GM12878 (cell line): ENCODE measurements at regions not wholly inside any gene's neighbourhood (a gene's known extent, or its start where the extent isn't known, plus 50 kb on each side); places are given as distances from the start of the nearest gene placed in this dataset.

ENCODE experiments used
- ATAC-seq: fragments of 200-7000 bp; cut with Tn5 transposase; 3 replicates; pipeline ENCODE4 v1.9.1; 2020; ENCODE audit warnings: mild to moderate bottlenecking, moderate library complexity
- BruUV-seq: library from RNA; stranded (reverse); fragments of 400-500 nt; replicated peaks from 2 replicates; lab custom pipeline; 2021; lab: Mats Ljungman, UMichigan
- CTCF ChIA-PET: fragments of 300-600 bp; sonication (Branson Sonifier 250); formaldehyde crosslinking; extraction: SDS; loops from one replicate; lab custom pipeline; 2021; ENCODE audit warnings: inconsistent platforms; lab: Yijun Ruan, JAX
- POLR2A ChIA-PET: fragments of 350-600 bp; formaldehyde crosslinking; extraction: SDS; loops from one replicate; lab custom pipeline; 2021; ENCODE audit warnings: inconsistent platforms; lab: Charles Lee
- RAD21 ChIA-PET: fragments of 300-600 bp; sonication (Branson Sonifier 250); formaldehyde crosslinking; loops from one replicate; lab custom pipeline; 2023; ENCODE audit warnings: antibody characterized with exemption; ENCODE audit not compliant: unreplicated experiment; lab: Charles Lee
- SMC1A ChIA-PET: fragments of 300-600 bp; sonication (Branson Sonifier 250); formaldehyde crosslinking; loops from one replicate; lab custom pipeline; 2023; ENCODE audit not compliant: unreplicated experiment, uncharacterized antibody; lab: Charles Lee
- DNase-seq: peaks from one replicate; pipeline ENCODE4 v3.0.0-alpha.2; 2011; ENCODE audit warnings: low read depth, low spot score
- FAIRE-seq: peaks from 3 replicates; lab custom pipeline; 2011; peaks lifted over from hg19 to GRCh38; lab: Jason Lieb, UNC
- H2AFZ ChIP-seq: 2 replicates; pipeline ENCODE4 v1.6.0; 2011; ENCODE audit warnings: low read depth, low read length, control low read depth; ENCODE audit not compliant: control insufficient read depth
- H3K27ac ChIP-seq: 2 replicates; pipeline ENCODE4 v1.5.1; 2011; ENCODE audit warnings: control low read depth; ENCODE audit not compliant: control insufficient read depth, insufficient read depth
- H3K27me3 ChIP-seq, 2 experiments: replicated peaks in 1 of 2; 2 replicates each; pipeline versions ENCODE4 v1.6.0 to v1.6.1; 2011; ENCODE audit warnings: low read length in 1 of 2; ENCODE audit not compliant: control insufficient read depth in 2 of 2, insufficient read depth in 2 of 2
- H3K36me3 ChIP-seq, 2 experiments: 2 replicates each; pipeline ENCODE4 v1.5.1; 2011; ENCODE audit warnings: low read length in 1 of 2; ENCODE audit not compliant: control insufficient read depth in 2 of 2, insufficient read depth in 2 of 2
- H3K4me1 ChIP-seq: 2 replicates; pipeline ENCODE4 v1.6.1; 2011; ENCODE audit warnings: mild to moderate bottlenecking, low read length, moderate library complexity, mixed read lengths; ENCODE audit not compliant: control insufficient read depth, insufficient read depth
- H3K4me2 ChIP-seq: 2 replicates; pipeline ENCODE4 v1.6.0; 2011; ENCODE audit warnings: control low read depth; ENCODE audit not compliant: control insufficient read depth, insufficient read depth
- H3K4me3 ChIP-seq: fragments of 200-600 bp; sonication (generic); 2 replicates; pipeline ENCODE4 v1.5.1; 2016
- H3K79me2 ChIP-seq: 2 replicates; pipeline ENCODE4 v1.6.0; 2011; ENCODE audit warnings: low read length; ENCODE audit not compliant: control insufficient read depth, insufficient read depth
- H3K9ac ChIP-seq: 2 replicates; pipeline ENCODE4 v1.8.0; 2011; ENCODE audit warnings: low read length, control low read depth, mixed read lengths; ENCODE audit not compliant: control insufficient read depth, insufficient read depth
- H3K9me3 ChIP-seq: replicated peaks from 3 replicates; pipeline ENCODE4 v1.5.1; 2011; ENCODE audit warnings: mild to moderate bottlenecking, low read length; ENCODE audit not compliant: control insufficient read depth, insufficient read depth
- H4K20me1 ChIP-seq: 2 replicates; pipeline ENCODE4 v1.6.0; 2011; ENCODE audit not compliant: control insufficient read depth, insufficient read depth
- BRCA1 ChIP-seq: IDR thresholded peaks from 2 replicates; pipeline ENCODE4 v1.6.1; 2011; ENCODE audit warnings: low read depth, low read length, improper control_type of control experiment
- CUX1 ChIP-seq: IDR thresholded peaks from 2 replicates; pipeline ENCODE4 v1.6.1; 2012; ENCODE audit warnings: improper control_type of control experiment, low read depth, low read length; ENCODE audit not compliant: insufficient replicate concordance
- E2F4 ChIP-seq: IDR thresholded peaks from 2 replicates; pipeline ENCODE4 v1.6.1; 2012; ENCODE audit warnings: low read depth, low read length, improper control_type of control experiment
- GATAD2B ChIP-seq: fragments of 450-650 bp; conservative IDR thresholded peaks from 2 replicates; pipeline ENCODE4 v1.6.1; 2017; ENCODE audit warnings: low read depth, mild to moderate bottlenecking, moderate library complexity
- KDM1A ChIP-seq: fragments of 200-600 bp; sonication (generic); IDR thresholded peaks from 2 replicates; pipeline ENCODE4 v1.6.1; 2016; ENCODE audit warnings: borderline replicate concordance
- LARP7 ChIP-seq: fragments of 450-650 bp; IDR thresholded peaks from 2 replicates; pipeline ENCODE4 v1.6.1; 2017; ENCODE audit warnings: mild to moderate bottlenecking
- PAX5 ChIP-seq: IDR thresholded peaks from 2 replicates; pipeline ENCODE4 v1.6.1; 2011; ENCODE audit warnings: low read depth, low read length, borderline replicate concordance
- PKNOX1 ChIP-seq: fragments of 450-650 bp; IDR thresholded peaks from 2 replicates; pipeline ENCODE4 v1.6.1; 2016; ENCODE audit warnings: mild to moderate bottlenecking
- POLR2AphosphoS5 ChIP-seq: IDR thresholded peaks from 2 replicates; pipeline ENCODE4 v1.6.1; 2011; ENCODE audit warnings: mild to moderate bottlenecking, low read length, inconsistent platforms
- REST ChIP-seq: IDR thresholded peaks from 2 replicates; pipeline ENCODE4 v1.6.1; 2012; ENCODE audit warnings: mild to moderate bottlenecking, low read depth, low read length
- SMAD1 ChIP-seq: fragments of 450-650 bp; IDR thresholded peaks from 2 replicates; pipeline ENCODE4 v1.6.1; 2018; ENCODE audit warnings: mild to moderate bottlenecking, low read depth; ENCODE audit not compliant: partially characterized antibody
- SREBF2 ChIP-seq: IDR thresholded peaks from 2 replicates; pipeline ENCODE4 v1.6.1; 2012; ENCODE audit warnings: mild to moderate bottlenecking, low read length
- TCF12 ChIP-seq: IDR thresholded peaks from 2 replicates; pipeline ENCODE4 v1.6.1; 2011; ENCODE audit warnings: low read depth, mild to moderate bottlenecking, low read length
- TCF3 ChIP-seq: IDR thresholded peaks from 2 replicates; pipeline ENCODE4 v1.6.1; 2012; ENCODE audit warnings: low read depth, mild to moderate bottlenecking, low read length, borderline replicate concordance; ENCODE audit not compliant: insufficient read depth
- YY1 ChIP-seq: IDR thresholded peaks from 2 replicates; pipeline ENCODE4 v1.6.1; 2011; ENCODE audit warnings: low read depth, mild to moderate bottlenecking, low read length
- ZNF24 ChIP-seq: fragments of 450-650 bp; IDR thresholded peaks from 2 replicates; pipeline ENCODE4 v1.6.1; 2017; ENCODE audit warnings: antibody characterized with exemption, mild to moderate bottlenecking
- WGBS: methylation state at CpG from one replicate; pipeline ENCODE4 v1.1.6; 2016; ENCODE audit warnings: low lambda C conversion rate; ENCODE audit not compliant: insufficient replicate concordance, insufficient coverage; ENCODE audit errors: missing lambda C conversion rate; 5-methylcytosine and 5-hydroxymethylcytosine counted together
- in situ Hi-C: fragments of 300-500 bp; cut with MboI; formaldehyde crosslinking; loops from 9 replicates; pipeline ENCODE4 v1.14.3; 2018; ENCODE audit warnings: mixed read lengths
- intact Hi-C: fragments of 100-400 bp; cut with micrococcal nuclease; formaldehyde crosslinking; loops from one replicate; pipeline ENCODE4 v1.14.2; 2022; ENCODE audit not compliant: unreplicated experiment

GRCh38 chrX:42855259-42855658 lies 77.3 kb upstream of the PPP1R2C start:
- no peak overlapping the region for H2AFZ ChIP-seq
- H3K79me2 ChIP-seq = no peaks in the 10 kb centered on the region
- no peak overlapping the region for H3K4me2 ChIP-seq
- in situ Hi-C loops (no loop called here), intact Hi-C loops (no loop called here)
- H3K4me1 ChIP-seq = no peaks in the 10 kb centered on the region
- H3K36me3 ChIP-seq = no peaks in the 10 kb centered on the region
- H3K4me3 ChIP-seq = no peak overlapping the region
- H3K27me3 ChIP-seq = no peaks in the 10 kb centered on the region
- WGBS = 48% methylated on average over 2 of the region's 2 CpGs
- POLR2A ChIA-PET = no interaction called here
- DNase-seq (no peak), ATAC-seq (no peak), FAIRE-seq (no peak)
- SMC1A ChIA-PET = no interaction called here
- BruUV-seq = no TSS peak
- no peaks in the 10 kb centered on the region for H3K9me3 ChIP-seq
- H3K27ac ChIP-seq = no peak overlapping the region
- RAD21 ChIA-PET = no interaction called here
- no peaks in the 10 kb centered on the region for H4K20me1 ChIP-seq
- no peak overlapping the region for H3K9ac ChIP-seq
- CTCF ChIA-PET = no interaction called here
- TF ChIP-seq KDM1A (no peak), LARP7 (no peak), ZNF24 (no peak), CUX1 (no peak), BRCA1 (no peak), POLR2AphosphoS5 (no peak), REST (no peak), PKNOX1 (no peak), YY1 (no peak), E2F4 (no peak), TCF3 (no peak), GATAD2B (no peak), SREBF2 (no peak), PAX5 (no peak), TCF12 (no peak), SMAD1 (no peak)
